Ovary (tissue), 3 donors: ENCODE measurements at regions not wholly inside any gene's neighbourhood (a gene's known extent, or its start where the extent isn't known, plus 50 kb on each side); places are given as distances from the start of the nearest gene placed in this dataset.

Source experiments
- POLR2A ChIP-seq: fragments of 450-650 bp; IDR thresholded peaks from one replicate; pipeline ENCODE4 v1.6.1; 2017; ENCODE audit warnings: antibody characterized with exemption, mild to moderate bottlenecking, moderate library complexity
- TF ChIP-seq, protein P1 (sequence below), 3 donors: fragments of 450-650 bp in 2 of 3; fragments of 200-600 bp in 1 of 3; IDR thresholded peaks; one replicate each; pipeline versions ENCODE4 v1.5.1 to v1.8.0; 2016 to 2022; ENCODE audit warnings: antibody characterized with exemption in 3 of 3, mild to moderate bottlenecking in 1 of 3
- donor health status: DM: no; HTN: no; CAD: no.

DNA sequence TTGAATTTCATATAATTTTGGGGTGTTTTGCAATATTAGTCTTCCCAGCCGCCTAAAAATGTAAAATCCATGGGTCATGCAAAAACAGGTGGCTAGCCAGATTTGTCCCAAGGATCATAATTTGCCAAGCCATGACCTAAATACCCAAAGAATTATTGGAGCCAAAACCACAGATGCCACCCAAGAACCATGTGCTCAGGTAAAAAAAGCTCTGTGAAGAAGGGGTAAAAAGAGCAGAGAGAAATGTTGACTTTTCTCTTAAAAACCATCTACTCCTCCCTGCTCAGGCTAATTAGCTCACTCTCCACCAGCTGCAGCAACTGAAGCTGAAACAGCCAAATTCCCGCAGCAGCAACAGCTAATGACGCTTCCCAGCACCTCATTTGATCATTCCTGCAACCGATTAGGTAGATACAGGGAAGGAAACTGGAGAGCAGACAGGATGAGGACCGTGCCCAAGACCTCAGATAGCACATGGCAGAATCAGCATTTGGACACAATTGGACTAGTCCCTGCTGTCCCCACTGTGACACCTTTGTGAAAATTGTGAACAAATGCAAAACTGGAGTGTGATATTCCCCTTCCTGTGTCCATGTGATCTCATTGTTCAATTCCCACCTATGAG lies 107.9 kb upstream of the NXT1 start:
- TF ChIP-seq, protein P1, sequence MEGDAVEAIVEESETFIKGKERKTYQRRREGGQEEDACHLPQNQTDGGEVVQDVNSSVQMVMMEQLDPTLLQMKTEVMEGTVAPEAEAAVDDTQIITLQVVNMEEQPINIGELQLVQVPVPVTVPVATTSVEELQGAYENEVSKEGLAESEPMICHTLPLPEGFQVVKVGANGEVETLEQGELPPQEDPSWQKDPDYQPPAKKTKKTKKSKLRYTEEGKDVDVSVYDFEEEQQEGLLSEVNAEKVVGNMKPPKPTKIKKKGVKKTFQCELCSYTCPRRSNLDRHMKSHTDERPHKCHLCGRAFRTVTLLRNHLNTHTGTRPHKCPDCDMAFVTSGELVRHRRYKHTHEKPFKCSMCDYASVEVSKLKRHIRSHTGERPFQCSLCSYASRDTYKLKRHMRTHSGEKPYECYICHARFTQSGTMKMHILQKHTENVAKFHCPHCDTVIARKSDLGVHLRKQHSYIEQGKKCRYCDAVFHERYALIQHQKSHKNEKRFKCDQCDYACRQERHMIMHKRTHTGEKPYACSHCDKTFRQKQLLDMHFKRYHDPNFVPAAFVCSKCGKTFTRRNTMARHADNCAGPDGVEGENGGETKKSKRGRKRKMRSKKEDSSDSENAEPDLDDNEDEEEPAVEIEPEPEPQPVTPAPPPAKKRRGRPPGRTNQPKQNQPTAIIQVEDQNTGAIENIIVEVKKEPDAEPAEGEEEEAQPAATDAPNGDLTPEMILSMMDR (IDR thresholded peaks at IDR 0.05): no peak
- no peak for TF ChIP-seq POLR2A
